Fibroblast of skin of abdomen (primary cell): ENCODE measurements at regions not wholly inside any gene's neighbourhood (a gene's known extent, or its start where the extent isn't known, plus 50 kb on each side); places are given as distances from the start of the nearest gene placed in this dataset.
A peak's percentile ranks its signal among the peaks of the same experiment; 100 is the strongest.
"Not testable (repeated sequence)": the region's sequence is repeated elsewhere in the genome, so short reads cannot be mapped to it uniquely, and the experiment has no call there.

Experiments used
- DNase-seq: peaks from one replicate; pipeline ENCODE4 v3.0.0-alpha.2; 2013

DNA sequence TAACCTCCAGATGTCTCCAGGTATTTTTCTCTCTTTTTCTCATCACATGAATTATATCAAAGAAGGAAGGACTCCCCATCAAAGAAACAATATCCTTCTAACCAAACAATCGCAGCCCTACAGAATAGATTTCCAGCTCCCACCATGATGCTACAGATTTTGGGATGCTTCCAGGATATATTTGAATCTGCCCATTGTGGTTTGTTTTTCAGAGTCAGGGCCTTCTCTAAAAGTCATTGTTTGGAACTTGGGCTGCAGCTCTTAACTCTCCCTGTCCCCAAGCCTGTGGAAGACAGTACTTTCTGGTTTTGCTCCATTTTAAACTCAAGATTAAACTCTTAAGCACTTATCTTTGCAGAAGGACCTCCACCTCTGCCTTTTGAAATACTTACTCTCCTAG is 223.2 kb downstream of the PMAIP1 start:
- DNase-seq: no peak

DNA sequence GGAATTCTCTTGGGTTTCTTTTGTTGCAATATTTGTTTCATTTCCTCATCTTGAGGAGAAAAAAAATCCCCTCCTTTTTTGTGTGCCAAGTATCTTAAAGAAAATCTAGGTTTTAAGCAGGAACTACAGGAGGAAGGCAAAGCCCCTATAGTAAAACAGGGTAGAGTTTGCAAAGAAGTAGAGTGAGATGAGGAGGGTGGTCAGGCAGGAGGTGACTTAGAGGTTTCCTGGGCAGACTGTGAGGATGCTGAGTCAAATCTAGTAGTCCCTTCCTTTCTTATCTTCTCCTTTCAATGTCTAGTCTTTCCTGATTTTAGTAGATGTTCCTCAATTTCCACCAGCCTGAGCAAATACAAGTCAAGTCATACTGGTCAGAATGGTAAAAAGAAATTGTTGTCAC is 222.5 kb downstream of the PMAIP1 start:
- DNase-seq: no peak

DNA sequence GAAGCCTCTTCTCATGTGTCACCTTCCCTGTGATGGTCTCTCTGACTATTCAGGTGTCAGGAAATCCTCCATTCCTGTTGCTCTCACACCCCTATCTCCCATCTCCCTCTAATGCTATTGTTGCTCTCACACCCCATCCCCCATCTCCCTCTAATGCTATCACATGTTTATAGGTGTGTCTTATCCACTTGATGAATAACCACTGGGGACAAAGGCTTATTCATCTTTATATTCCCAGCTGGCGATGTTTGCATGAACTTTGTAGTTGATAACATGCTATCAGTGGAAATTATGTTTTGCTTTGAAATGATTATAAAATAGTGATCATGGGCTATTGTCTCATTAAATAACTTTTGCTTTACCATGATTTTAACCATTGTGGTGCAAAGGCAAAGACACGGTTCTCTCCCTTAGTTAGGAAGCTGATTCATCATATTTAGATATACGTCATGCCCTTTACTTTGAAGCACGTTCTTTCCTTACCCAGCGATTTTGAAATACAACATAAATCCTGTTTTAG is 220.5 kb downstream of the PMAIP1 start:
- no peak for DNase-seq

DNA sequence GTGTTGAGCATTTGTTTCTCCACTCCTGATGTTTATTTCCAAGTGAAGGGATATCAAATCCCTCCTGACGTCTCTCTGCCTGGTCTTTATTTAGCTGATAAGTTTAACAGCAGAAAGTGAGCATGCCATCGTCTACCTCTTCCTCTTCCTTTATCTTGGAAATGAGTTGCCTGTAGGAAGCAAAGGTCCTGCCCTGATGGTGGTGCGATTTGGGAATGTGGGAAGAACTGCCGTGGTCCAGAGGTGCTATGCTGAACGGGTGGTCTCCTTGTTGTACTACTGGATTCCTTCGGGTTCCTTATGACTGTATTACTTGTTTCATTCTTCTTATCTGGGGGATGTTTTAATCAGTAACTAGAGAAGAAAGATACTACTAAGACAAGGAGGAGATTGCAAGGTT is 217.5 kb downstream of the PMAIP1 start:
- DNase-seq: no peak

DNA sequence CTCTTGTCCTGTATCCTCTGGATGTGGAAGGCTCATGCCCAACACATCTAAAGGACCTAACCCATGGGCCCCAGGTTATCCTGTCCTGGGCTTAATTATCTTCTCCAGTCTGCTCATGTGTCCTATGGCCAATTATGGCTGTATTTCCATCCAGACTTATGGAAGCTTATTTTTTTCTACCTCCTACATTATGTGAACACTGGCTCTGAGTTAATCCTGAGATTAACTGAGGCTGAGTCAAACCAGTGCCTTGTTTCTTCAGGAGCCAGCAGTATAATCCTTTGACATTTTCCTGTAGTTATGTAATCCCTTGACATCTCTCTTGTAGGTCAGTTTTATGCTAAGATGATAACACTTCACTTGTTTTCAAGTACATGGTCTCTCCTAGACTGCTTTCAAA is 213.6 kb downstream of the PMAIP1 start:
- DNase-seq: no peak

DNA sequence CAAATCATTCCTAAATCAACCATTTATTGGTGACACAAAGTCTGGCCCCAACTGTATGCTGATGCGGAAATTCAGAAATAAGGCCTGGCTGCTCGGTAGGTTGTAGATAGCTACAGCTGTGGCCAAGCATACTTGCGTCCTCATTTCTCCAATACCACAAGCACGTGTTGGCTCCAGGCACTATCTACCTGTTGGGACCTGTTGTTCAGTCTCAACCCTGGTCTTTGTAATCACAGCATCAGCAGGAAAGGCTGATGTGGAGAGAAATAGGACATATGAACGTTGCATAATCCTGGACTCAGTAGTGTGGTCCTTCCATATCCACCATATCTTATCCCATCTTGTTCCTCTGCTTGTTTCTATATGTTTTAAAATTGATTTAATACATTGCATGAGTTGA is 212.6 kb downstream of the PMAIP1 start:
- no peak for DNase-seq

DNA sequence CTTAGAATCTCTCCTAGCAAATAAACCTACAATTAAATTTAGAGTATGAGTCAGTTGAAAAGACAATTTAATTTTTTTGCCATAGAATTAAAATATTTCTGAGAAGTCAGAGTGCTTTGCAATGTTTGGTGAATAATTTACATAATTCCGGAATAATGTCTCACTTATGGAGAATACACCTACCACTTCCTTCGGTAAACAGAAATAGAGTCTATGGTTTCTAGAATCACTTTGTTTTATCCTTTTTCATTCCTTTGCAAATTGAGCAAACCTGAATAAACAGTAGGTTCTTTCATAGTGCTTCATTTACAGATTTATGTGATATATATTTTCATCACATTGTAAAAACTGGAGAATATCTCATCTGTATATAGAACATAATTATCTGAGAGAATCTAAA is 211.7 kb downstream of the PMAIP1 start:
- DNase-seq: no peak

DNA sequence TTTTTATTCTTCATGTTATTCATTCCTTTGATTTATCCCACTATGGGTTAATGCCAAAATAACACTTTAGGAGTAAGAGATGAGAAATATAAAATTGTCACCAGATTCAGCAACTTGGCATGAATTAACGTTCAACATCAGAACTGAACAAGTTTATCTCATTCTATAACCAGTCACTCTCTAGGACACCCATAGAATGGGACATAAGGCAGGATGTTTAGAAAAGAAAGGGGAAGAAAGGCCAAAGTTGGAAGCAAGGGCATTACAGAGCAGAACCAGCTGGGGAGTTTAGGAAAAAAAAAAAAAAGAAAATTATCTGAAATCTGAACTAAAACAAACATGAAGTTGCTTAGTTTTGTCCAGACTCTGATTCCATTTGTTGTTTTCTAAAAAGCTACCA is 211.0 kb downstream of the PMAIP1 start:
- no peak for DNase-seq

DNA sequence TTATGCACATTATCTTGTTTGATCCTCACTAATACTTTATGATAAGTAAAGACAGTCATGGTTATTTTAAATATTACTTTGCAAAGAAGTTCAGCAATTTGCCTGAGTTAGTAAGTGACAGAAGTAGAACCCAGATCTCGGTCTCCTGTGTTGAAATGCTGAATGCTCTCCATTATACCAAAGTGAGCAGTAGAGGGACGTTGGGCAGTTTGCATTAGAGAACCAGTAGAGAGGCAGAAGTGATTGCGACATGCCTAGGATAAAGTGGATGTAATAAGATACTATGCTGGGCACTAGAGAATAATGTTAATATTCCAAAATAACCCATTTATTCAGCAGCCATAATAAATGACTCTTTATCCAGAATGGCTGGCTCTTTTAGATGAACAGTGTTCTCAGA is 201.0 kb downstream of the PMAIP1 start:
- no peak for DNase-seq

DNA sequence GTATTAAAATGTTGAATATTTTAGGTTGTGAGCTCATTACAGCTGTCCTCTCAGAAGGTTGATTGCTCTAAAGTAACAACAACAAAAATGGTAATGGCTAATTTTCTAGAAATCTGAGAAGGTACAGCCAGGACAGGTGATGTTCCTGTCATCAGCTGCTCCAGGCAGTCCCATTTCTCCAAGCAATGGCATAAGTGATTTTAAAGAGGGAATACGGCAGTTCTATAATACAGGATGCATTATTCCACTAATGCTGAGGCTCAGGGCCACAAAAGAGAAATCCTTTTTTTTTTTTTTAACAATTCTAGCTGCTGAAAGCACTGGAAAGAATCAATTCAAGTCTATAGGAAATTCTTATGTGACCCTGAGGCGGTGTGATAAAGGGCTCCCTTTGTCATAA is 199.9 kb downstream of the PMAIP1 start:
- DNase-seq: no peak

DNA sequence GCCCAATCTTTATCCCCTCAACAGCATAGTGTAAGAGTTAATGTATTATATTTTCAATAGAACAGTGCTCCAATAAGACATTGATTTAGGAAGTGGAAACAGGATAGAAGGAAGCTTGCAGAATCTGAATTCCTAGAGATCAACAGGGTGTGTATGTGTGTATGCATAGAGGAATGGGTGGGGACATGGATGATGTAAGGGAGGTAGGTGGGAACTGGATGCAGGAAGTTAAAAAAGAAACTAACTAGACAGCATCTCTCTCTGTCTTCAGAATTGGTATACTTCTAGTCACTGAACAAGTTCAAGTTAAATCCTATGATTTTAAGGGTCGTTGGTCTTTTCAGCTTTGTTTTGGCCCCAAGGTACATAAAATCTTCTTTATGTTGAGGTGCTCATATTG is 196.6 kb downstream of the PMAIP1 start:
- no peak for DNase-seq

DNA sequence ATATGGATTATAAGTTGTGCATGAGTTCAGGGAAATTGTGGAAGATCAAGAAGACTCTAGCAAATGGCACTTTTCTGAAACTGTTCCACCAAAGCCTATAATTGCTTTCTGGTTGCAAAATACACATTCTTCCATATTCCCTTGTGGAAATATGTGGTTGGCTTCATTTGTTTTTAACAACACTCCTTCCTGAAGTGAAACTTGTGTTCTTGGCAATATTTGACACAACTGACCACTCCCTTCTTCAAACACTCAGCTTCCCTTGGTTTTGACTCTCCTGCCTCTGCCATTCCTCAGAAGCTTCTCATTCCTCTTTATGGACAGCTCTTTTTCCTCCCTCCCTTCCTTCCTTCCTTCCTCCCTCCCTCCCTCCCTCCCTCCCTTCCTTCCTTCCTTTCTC is 192.3 kb downstream of the PMAIP1 start:
- no peak for DNase-seq

DNA sequence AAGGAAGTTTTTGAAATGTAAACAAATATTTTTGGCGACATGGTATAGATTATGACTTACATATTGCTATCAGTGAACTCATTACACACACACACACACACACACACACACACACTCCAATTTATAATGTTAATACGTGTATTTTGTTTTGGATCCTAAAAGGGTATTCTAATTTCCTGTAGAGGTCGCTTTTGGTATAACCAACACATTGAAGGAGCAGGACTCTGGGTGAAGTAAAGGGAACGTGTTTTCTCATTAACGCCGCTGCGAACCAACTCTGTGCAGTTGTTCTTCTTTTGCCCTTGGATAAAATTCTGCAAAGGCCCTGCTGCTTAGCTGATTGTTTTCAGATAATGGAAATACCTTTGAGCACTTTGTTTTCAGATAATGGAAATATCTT is 190.4 kb downstream of the PMAIP1 start:
- DNase-seq: peak; percentile 5

DNA sequence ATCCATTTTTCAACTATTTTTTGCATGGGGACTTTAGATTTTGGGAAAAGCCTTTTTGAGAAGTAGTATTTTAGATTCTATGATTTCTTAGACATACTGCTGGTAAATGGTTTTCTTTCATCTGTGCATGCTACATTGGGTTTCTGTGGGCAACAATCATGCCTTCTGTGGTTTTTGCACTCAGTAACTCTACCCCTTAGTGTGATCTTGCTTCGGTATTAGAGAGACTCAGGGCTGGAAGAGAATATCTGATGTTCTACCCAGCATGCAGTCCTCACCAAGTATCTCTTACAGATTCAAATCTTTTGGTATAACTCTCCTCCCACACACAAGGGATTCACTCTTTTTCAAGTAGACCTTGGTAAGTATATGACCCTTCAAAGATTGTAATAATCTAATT is 183.0 kb downstream of the PMAIP1 start:
- no peak for DNase-seq

DNA sequence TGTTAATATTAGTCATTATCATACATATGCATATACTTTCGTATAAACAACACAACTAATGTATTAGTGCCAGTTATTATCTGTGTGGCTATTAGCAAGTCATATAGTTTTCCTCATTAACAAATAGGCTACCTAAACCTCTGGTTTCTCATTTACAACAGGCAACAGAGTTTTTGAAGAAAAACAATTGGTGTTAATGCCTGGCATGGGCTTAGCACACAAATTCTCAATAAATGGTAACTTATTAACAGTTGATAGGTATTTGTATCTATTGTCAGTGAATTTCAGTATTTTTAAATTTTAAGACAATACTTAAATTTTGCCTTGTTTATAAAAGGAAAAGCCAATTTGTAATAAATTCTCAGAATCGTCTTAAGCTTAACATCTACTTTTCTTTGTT is 182.5 kb downstream of the PMAIP1 start:
- no peak for DNase-seq

DNA sequence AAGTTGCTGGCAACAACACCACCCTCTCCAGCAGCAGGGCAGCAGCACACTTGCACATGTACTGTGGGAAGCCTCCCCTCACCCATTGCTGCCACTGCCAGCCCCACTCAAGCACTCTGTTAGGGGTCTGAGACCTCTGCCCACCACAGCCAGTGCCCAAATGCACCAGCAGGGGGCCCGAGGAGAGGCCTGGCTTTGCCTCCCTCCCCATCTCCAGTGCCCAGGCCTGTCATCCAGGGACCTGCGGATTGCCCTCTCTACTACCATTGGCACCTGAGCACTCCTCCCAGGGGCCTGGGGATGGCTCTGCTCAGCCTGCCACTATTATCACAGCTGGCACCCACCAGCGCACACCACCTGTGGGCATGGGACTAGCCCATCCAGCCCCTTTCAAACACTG is 175.7 kb downstream of the PMAIP1 start:
- DNase-seq: no peak

DNA sequence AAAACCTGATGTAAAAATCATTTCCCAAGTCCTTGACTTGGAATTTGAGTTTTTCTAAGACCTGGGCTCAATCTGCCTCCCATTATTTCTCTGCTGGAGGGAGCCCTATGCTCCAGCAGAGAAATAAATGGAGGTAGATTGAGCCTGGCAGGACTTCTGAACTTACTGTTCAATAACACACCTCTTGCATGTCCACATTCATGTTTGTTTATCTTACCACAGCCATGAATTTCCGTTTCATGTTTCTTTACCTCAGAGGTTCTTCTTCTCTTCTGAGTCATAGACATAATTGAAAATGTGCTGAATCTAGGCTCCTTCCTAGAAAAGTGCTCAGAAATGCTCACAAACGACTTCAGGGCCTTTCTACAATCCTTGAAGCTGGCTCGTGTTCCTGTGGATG is 170.8 kb downstream of the PMAIP1 start:
- peak; percentile 27 for DNase-seq

DNA sequence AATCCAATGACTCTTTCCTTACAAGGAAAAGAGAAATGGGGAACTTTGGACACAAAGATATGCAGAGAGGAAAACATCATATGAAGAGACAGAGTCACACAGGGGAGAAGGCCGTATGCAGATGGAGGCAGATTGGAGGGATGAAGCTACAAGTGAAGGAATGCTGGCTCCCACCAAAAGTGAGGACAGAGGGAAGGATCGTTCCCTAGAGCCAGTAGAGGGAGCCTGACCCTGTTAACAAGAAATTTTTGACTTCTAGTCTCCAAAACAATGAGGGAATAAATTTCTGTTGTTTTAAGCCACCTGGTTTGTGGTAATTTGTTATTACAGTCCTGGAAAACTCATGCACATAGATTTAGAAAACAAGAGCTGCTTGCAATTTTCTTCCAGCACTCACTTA is 169.3 kb downstream of the PMAIP1 start:
- DNase-seq: no peak

DNA sequence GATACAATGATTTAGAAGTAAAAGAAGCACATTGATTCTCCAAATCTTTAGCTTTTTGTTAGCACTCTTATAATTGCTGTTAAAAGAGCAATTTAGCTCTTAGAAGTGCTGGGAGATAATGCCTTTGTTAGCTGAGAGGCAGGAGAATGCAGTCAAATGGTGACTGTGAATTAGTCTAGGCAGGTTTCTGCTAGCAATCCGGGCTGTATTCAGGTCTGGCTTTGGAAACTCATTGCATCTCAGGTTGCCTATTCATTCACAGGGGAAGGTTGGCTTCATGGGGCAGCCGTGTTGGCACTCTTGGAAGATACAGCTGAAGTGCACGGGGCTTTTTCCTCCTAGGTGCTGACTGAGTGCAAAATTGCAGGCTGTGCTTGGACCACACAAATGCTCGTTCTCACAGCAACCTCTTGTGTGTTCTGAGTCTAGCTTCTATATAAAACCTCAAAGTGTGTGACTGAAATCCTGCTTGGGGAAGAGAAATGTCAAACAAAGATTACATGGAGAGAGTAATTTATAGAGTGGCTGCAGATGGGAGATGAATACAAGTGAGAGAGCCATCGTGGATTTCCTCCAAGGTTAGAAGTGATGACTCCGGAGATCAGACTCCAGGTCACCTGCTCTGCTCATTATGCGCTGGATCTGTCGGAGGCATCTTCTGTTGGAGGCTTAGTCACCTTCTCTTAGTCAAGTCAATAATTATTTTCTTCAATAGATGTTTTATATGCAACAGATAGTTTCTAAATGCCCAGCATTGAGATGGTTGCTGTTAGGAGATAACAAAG is 167.8 kb downstream of the PMAIP1 start:
- DNase-seq: peak; percentile 35

DNA sequence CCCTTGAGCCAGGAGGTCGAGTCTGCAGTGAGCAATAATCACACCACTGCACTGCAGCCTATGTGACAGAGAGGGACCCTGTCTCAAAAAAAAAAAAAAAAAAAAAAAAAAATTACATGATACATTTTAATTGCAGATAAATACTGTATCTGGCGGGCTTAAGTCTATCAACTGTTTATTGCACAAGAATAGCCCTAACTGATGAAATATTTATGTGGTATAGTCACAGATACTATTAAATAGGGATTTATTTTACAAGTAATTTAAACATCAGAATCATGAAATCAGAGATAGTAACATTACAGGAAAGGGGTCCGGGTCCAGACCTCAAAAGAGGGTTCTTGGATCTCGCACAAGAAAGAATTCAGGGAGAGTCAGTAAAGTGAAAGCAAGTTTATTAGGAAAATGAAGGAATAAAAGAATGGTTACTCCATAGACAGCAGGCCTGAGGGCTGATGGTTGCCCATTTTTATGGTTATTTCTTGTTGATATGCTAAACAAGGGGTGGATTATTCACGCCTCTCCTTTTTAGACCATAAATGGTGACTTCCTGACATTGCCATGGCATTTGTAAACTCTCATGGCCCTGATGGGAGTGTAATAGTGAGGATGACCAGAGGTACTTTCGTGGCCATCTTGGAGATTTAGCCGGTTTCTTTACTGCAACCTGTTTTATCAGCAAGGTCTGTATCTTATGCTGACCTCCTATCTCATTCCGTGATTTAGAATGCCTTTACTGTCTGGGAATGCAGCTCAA is 166.6 kb downstream of the PMAIP1 start:
- DNase-seq: no peak

DNA sequence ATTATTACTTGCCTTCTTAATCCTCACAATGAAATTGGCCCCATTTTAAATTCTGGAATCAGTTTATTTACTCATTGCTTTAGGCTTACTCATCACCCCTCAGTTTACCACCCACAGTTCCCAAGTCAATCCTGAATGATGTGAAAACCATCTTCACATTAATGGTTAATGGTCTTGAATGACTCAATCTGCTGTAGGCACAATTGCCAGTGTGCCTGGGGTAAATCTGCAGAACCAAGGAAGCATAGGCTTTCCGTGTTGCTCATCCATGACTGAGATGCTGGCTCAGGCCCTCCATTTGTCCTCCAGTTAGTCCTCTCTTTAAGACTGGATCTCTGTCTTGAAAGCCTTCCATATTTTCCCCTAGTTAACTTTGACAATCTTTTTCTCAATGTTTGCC is 164.5 kb downstream of the PMAIP1 start:
- DNase-seq: peak; percentile 10

DNA sequence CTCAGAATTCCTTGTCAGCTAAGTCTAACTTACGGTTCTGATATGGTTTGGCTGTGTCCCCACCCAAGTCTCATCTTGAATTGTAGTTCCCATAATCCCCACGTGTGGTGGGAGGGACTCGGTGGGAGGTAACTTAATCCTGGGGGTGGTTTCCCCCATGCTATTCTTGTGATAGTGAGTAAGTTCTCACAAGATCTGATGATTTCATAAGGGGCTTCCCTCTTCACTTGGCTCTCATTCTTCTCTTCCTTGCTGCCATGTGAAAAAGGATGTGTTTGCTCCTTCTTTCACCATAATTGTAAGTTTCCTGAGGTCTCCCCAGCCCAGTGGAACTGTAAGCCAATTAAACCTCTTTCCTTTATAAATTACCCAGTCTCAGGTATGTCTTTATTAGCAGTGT is 163.0 kb downstream of the PMAIP1 start:
- DNase-seq: not testable (repeated sequence)

DNA sequence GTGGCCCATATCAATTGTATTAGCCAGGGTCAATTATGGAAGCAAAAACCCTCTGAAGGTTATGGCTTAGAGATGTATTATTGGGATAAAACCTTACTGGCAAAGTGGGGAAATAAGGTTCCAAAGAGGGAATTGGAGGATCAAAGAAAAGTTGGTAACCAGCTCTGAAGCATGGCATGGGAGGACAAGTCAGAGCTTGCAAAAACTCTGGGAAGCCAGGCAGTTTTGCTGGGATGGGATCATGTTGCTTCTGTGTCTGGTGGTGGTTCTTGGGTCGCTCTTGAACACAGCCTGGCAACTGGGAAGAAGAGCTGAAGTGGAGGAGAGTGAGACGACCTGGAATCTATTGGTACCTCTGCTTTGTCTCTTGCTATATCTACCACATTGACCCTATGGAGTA is 162.6 kb downstream of the PMAIP1 start:
- DNase-seq: no peak

DNA sequence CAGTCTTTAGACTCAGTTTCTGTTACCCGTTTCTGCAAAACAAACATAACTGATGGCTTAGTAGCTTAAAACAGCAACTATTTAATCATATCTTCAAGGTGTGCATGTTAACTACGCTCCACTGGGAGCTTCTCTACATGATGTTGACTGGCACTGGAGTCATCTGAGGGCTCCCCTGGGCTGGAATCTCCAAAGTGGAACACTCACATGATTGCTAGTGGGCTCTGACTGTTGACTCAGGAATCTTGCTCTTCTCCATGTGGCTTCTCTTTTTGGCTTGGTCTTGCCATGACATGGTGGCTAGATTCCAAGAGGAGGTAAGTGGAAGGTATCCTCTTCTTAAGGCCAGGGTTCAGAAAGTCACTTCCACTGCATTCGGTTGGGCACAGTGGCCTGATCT is 160.8 kb downstream of the PMAIP1 start:
- DNase-seq: no peak
